Amygdala (tissue), 56 donors: ENCODE measurements at regions not wholly inside any gene's neighbourhood (a gene's known extent, or its start where the extent isn't known, plus 50 kb on each side); places are given as distances from the start of the nearest gene placed in this dataset.
A peak's percentile ranks its signal among the peaks of the same experiment; 100 is the strongest.

ENCODE experiments used
- DNase-seq, 56 donors: peaks; one replicate each; lab custom pipeline; 2025; lab: John Stamatoyannopoulos, UW

DNA sequence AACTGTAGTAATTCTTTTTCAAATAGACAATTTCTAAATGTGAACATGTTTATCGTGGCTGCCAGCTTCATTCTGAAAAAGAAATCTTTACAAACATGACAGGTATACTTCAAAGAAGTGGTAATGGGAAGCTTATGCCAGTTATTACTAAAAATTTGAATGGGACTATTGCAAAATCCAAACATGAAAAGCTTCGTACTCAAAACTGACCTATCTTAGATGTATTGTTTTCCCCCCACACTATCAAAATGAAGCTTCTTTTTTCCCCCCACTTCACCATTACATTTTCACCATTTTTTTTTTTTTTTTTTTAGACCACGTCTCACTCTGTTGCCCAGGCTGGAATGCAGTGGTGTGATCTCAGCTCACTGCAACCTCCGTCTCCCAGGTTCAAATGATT, 50.4 kb upstream of the SERTAD2 start:
- no peak for DNase-seq

DNA sequence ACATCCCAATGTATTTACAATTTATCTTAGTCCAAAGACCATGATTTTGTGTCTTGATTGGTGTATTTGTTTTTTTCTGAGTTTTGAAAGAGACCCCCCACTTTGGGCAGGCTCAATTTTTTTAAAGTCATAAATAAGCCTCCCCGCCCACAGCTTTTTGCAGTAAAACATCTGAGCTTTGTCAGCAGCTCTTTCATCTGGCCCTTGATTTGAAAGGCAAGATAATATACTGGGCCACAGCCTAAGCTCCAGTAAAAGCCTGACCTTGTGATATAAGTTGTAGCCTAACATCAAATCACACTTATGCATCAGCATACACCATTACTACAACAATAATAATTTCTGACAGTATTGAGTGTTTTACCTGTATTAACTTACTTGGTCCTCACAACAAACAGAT, 51.3 kb upstream of the SERTAD2 start:
- no peak for DNase-seq

DNA sequence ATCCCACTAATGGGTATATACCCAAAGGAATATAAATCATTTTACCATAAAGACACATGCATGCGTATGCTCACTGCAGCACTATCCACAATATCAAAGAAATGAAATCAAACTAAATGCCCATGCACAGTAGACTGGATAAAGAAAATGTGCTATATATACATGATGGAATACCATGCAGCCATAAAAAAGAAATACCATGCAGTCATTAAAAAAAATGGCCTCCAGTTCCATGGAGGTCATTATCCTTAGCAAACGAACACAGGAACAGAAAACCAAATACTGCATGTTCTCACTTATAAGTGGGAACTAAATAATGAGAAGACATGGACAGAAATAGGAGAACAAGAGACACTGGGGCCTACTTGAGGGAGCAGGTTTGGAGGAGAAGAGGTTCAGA, 53.6 kb upstream of the SERTAD2 start:
- DNase-seq, result no peak

DNA sequence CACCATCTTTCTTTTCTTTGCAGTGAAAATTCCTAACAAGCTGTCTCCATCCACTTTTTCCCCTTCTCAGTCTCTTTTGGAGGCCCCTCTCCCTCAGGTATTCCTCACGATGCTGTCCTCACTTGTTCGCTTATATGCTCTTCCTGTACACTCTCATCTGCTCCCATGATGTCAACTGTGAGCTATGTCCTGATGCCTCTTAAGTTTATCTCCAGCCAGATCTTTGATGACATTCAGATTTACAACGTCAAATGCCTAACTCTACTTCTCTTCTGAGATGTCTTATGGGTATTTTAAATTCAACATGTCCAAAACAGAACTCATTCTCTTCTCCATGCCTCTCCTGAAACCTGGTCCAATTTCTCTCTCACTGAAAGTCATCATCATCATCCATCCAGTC, 55.1 kb upstream of the SERTAD2 start:
- no peak for DNase-seq

DNA sequence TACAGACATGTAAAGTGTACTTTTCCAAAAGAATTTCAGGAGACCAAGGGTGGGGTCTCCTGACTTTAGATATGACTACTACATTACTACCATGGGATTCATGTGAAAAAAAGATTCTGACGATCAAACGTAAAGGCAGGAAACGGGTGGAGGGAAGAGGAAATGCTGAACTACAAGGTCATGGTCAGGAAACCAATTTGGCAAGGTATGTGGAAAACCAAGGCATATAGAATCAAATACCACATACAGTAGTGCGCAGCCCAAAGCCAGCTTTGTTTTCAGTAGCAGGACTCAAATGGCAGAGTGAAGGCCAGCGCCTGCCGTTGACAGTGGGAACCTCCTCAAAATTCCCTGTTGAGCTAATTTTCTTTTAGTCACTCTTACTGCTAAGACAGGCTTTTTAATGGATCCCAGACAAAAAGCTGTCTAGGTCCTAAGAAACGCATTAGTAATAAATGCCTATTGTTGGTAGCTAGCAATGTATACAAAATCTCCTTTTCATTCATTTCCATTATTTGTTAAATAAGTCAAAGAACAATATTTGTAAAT, 57.6 kb upstream of the SERTAD2 start:
- DNase-seq, result no peak

DNA sequence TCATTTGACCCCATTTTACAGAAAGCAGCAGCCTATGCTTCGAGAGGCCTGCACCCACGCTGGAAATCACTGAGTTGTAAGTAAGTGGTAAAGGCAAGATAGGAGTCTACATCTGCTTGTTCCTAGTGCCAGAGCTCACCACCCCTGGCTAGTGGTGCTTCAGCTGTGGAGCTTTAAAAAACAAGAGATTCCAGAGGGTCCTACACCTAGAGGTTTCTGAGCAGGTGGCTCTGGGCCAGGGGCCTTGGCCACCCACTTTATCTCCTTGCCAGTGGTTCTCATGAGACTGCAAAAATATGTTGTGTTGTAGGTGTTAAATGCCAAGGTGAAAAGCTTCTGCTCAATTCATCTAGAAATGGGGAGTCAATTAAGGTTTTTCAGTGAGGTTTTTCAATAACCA, 60.0 kb upstream of the SERTAD2 start:
- no peak for DNase-seq

DNA sequence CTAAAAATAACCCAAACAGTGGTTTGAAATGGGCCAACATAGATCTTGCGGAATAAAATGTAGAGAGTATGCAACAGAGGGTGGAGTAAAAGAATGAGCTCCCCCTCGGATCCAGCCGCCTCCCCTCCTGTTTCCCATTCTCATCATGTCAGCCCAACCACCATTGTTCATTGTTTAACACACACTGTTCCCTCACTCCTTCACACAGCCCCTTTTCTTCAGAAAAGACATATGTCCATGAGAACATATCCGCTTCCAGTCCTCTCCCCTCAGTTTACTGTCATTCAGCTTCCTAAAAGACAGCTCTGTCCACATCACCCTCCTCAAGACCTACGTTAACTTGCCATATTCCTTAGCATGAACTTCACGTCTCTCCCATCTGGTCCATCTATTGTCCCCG, 62.9 kb upstream of the SERTAD2 start:
- DNase-seq, result peak in 28 of 56 donors; percentile 4 to 78 (median 35)

DNA sequence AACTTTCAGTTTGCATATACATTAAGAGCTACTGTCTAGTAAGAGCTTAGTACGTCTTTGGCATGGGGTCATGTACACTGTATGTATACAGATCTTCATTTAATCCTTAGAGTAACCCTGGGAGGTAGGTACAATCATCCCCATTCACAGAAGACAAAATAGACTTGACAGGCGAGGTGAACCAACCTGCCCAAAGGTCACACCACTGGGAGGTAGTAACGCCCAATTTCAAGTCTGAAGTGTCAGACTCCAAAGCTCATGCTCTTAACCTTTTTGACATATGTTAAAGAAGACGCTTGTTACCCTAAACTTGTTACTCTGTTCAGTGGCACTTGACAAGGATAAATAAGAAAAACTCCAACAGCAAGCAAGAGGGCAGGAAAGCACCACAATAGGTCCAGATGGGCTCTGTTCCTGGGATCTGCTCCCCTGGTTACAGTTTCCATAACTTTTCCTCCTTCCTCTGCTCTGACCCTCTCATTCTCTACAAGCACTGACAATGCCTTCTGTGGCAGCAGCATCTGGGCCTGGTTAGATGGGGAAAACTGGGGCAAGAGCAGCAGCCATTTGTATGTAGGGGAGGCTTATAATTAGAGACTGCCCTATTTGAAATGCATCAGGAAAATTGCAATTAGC, 64.7 kb upstream of the SERTAD2 start:
- DNase-seq, result no peak

DNA sequence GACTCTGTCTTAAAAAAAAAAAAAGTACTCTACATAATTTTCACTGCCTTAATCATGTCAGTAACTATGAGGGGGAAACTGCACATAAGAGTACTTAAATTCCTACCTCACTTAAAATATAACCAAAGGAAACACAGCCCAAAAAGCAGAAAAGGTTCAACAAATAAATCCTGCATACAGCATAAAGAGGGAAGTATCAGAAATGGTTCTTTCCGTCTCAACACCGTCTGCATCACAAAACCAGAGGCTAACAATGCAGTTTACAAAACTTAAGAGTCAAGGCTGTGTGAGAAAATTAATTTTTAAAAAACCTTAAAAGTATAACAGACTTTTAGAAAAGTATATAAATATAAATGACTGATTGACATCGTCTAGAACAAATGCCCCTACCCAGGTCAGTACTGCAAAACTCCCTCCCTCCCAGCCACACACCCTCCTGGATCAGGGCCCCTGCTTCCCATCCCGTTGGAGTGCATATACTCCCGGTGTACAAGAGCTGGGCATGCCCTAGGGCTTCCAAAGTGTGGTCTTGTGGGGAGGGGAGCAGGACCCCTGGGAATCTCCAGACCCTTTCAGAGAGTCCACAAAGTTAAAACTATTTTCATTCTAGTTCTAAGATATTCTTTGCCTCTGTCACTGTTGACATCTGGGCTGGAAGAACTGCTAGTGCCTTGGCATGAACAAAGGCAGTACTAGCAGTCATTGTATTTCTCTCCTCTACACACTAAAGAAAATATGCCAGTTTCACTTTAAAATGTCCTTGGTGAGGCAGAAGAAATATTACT, 67.0 kb upstream of the SERTAD2 start:
- no peak for DNase-seq

DNA sequence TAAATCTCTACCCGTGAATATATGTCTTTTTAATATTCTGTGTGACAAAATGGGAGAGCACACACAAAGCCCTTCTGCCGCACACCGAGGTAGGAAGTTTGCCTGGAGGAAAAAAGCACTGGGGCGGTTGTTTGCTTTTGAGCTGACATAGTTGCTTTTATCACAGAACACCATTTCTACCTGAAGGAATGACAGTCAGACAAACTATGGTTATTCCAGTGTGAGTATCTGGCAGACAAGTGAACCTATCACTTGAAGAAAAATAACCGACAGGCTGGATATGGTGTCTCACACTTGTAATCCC, 67.6 kb upstream of the SERTAD2 start:
- no peak for DNase-seq

DNA sequence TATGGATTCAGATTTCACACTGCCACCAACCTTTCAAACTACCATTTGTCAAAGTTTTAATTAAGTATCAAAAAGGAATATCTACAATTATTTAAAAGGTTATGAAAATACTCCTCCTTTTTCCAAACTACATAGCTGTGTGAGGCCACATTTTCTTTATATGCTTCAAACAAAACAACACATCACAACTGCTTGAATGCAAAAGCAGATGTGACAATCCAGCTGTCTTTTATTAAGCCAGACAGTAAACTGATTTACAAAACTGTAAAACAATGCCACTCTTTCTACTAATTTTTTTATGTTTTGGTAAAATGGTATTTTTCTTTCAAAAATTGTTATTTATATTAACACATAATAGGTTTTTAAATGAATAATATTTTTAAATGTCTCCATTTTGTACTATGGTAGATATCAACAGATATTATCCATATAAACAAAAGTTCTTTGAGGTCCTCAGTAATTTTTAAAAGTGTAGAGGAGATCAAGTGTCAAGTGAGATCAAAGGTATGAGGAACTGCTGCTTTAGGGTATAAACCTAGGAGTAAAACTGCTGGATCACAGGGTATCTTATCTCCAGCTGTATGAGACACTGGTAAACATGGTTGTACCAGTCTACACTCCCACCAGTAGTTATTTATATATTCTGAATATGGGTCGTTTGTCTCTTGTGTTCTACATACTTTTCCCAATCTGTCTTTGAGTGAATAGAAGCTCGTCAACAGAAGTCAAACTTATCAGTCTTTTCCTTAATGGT, 68.8 kb upstream of the SERTAD2 start:
- DNase-seq, result no peak

DNA sequence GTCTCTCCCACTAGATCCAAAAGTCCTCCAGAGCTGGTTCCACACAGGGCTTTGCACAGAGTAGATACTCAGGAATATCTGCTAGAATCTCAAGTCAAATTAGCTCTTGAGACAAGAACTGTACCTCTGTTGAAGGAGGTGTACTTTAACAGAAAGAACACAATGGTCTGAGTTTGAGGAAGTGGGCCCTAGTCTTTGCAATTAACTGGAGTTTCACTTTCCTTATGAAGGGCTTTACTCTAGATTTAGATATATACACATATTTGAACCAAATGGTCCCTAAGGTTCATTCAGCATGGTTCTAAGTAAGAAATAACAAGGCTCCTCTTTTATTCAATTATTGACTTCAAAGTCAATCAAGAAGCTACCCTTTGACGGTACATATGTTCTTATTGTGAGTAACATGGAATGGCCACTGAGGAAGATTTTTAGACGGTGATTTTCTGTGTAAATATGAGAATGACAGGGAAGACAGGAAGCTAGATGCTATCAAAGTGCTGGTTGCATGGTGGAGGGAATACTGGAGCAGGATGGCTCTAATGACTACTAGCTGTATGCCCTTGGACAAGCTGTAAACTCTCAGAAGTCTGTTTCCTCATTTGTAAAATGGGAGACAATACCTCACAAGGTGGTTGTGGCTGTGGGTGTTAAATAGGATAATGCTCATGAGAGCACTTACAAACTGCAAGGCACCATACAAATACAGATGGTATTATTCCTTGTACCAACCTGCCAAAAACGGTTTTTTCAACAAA, 73.5 kb upstream of the SERTAD2 start:
- DNase-seq, result no peak

DNA sequence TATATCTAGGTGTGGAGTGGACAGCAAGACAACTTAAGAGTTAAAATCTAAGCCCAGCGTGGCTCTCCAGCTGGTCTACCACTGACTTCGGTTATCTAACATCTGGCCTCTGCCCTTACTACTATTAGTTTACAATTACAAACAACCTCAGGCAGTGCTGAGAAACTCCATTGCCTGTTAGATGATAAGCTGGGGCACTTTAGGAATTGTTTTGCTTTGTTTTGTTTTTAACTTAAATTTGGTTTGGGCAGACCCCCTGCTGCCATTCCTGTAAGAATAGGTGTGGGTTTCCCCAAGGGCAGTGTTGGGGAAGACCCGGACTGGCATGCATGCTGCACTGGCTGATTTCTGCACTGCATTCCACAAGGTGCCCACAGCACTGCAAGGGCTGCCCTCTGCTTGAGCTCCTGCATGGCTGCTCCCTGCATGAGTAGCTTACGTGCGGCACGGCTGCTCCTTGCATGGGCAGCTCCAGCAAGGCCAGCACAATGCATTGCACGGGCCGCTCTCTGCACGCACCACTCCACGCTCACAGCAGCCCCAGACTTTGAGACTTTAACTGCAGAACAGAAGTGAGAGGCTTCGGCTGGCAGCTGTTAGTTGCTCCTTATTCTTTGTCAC, 74.2 kb upstream of the SERTAD2 start:
- no peak for DNase-seq

DNA sequence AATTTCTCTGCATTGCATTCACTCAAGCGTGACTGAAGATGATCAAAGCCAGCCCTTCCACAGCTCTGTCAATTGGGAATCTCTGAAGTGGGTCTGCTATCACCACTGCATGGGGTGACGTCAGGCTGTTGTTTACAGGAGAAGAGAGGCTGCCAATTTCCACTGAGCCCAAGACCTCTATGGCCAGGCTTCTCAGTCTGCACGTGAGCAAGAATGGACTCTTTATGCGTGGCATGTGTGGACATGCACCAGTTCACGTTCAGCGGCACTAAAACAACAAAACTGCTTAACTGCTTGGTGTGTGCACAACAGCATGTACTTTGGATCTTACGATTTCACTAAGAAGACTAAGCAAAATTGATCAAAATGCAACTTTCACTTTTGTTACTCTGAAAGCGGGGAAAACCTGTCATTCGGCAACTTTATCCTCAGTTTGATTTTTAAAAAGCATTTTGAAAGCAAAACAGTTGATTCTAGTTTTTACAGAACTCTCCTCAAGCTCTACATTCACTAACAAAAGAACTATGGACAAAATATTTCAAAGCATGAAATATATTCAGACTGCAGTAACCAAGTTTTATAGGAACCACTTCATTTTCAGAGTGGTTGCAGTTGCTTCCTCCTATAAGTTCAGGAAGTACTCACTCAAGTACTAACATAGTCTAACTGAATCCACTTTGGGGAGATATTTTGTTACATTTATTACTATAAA, 77.0 kb upstream of the SERTAD2 start:
- DNase-seq, result peak in 39 of 56 donors; percentile 22 to 80 (median 42)

DNA sequence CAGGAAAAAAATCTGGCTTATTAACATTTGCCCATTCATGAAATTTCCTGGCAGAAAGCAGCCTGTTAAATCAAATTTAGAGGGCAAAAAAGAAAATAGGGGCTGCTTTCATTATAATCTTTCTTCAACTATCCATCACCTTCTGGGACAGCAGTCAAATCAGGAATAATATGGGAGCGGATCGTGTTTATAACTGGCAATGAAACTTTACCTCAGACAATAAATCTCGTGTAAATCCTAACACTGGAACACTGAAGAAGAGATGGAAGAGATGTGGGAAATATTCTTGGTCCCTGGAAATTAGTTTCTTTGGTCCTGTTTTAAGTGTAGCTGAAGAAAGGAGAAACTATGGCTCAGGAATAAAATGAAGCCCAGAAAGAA, 77.5 kb upstream of the SERTAD2 start:
- no peak for DNase-seq

DNA sequence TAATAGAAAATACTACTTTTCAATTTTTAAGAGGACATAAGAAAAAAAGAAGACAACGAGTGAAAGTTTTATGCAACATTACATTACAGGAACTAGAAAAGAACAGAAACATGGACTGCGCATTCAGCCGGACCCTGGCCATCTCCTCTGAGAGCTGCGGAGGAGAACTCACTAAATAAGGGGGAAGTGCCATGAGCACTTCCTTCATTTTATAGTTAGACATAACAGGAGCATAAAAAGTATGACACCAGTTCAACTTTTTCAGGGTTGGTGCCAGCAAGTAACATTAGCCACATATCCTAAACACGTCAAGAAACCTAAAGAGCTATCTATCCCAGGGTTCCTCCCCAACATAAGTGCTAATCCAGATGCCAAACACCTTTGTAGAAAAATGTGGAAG, 78.0 kb upstream of the SERTAD2 start:
- DNase-seq, result no peak

DNA sequence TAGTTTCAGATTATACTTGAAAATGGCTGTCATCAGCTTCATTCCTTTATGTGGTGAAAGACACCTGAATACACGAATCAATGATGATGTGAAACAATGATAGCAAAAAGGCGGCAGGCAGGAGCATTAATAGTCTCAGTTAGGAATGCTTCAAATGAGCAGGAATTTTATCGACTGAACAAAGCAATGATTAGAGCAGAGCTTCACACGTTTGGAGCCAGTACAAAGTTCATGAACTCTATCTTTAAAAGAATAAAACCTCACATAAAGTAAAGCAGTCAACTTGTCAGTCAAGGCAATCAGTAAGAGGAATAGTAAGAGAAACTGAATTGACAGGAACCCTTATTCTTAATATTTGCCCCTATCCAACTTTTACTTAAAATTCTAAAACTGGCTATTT, 78.4 kb upstream of the SERTAD2 start:
- DNase-seq, result no peak

DNA sequence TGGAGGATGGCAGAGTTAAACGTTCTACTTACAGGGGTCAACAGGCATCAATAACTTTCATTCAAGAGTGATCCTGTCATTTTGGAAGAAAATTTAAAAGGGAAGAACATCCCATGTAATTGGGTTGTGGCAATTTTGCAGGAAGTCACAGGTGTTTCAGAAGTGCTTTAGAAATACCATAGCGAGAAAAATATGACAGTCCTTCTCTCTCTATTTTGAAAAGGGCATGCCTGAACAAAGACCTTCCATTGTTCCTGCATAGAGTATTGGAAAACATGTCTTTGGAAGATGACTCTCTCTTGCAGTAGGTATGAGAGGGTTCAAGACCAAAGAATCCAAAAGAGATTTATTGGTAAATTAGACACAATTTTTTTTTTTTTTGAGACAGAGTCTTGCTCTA, 81.8 kb upstream of the SERTAD2 start:
- no peak for DNase-seq

DNA sequence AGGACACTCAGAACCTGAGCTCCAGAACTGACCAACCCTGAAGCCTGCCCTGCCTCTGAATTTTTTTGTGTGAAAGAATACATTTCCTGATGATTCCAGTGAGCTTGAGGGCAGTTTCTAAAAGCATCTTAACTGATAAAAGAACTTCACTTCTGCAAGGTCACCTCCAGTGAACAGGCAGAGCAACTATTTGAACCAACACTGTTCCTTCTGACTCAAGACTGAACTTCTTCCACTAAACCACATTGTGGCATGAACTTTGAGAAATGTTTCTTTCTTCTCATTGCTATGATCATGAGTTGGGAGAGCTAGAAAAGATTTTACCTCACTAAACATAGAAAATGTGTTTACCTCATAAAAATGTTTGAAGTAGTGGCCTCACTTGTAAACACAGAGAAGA, 83.8 kb upstream of the SERTAD2 start:
- DNase-seq, result no peak

DNA sequence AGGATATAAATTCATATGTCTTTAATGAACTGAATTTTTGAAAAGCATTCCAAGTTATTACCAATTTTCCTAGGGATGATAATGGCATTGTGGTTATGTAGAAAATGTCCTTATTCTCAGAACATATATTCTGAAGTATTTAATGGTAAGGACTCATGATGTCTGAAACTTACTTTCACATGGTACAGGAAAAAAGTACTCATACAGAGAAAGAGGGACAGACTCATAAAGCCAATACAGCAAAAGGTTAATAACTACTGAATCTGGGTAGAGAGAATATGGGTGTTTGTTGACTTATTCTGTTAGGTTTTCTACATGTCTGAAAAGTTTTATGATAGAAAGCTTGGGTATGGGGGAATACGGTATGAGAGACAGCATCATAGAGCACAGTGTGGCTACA, 84.3 kb upstream of the SERTAD2 start:
- no peak for DNase-seq
